ENCODE measurements at regions not wholly inside any gene's neighbourhood (a gene's known extent, or its start where the extent isn't known, plus 50 kb on each side); places are given as distances from the start of the nearest gene placed in this dataset.

DNA sequence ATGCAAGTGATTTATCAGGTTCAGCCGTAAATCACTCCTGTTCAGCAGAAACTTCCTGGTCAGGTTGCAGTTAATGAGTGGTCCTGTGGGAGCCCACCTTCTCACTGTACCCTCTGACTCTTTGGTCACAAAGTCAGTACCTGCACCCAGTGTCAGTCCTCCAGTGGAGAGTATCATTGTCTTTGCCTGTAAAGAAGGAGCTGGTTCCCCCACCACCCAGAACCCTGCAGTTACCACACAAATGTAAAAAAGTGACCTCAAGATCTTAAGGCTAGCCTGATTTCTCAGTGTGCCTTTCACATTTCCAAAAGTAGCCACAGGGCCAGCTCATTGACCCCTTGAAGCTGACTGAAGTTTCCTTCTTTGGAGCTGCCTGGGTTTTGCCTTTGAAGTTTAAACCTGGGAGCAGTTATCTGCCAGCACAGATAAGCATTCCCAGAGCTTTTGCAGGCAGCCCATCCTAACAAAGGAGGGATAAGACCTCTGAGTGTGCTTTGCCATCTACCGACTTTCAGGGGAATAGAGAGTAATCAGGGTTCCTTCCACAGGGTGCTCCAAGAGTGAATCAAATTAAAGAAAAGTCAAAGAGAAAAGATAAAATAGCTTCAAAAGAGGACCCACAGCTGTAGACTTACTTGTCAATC lies 725.2 kb downstream of the CPS1 start:
- TF ChIP-seq REST (IDR thresholded peaks at IDR 0.05) (no peak), RAD21 (IDR thresholded peaks at IDR 0.05) (peak in 1 of 2 donors; percentile 11)

Measured in liver (tissue), 2 donors.